Loucy (cell line): ENCODE measurements at regions not wholly inside any gene's neighbourhood (a gene's known extent, or its start where the extent isn't known, plus 50 kb on each side); places are given as distances from the start of the nearest gene placed in this dataset.

Source experiments
- CTCF ChIP-seq: fragments of 200-600 bp; sonication (generic); conservative IDR thresholded peaks from 2 replicates; pipeline ENCODE4 v1.5.1; 2014; ENCODE audit warnings: mild to moderate bottlenecking, antibody characterized with exemption, low read length
- EZH2phosphoT487 ChIP-seq: fragments of 200-600 bp; IDR thresholded peaks from 2 replicates; pipeline ENCODE4 v1.6.1; 2018; ENCODE audit warnings: antibody characterized with exemption, mild to moderate bottlenecking, moderate library complexity, borderline replicate concordance

- TF ChIP-seq EZH2phosphoT487 (no peak), CTCF (no peak)
These were observed 208.9 kb downstream of the ZEB2 start for GRCh38 chr2:144310889-144311608.
